ENCODE measurements at regions not wholly inside any gene's neighbourhood (a gene's known extent, or its start where the extent isn't known, plus 50 kb on each side); places are given as distances from the start of the nearest gene placed in this dataset.

- no peak overlapping the region for H3K4me3 ChIP-seq (ENCODE audit: low read length)
- H3K9me2 ChIP-seq (ENCODE audit: insufficient read depth, low read length), result no peaks in the 10 kb centered on the region
- H3K4me2 ChIP-seq (ENCODE audit: low read length), result no peak overlapping the region
- H3K79me2 ChIP-seq (replicated peaks; ENCODE audit: insufficient read depth, low read length), result no peaks in the 10 kb centered on the region
- H2AFZ ChIP-seq (ENCODE audit: low read depth, low read length), result no peak overlapping the region
- TF ChIP-seq EP300 (conservative IDR thresholded peaks at IDR 0.05; ENCODE audit: poor library complexity, severe bottlenecking) (no peak), POLR2AphosphoS5 (IDR thresholded peaks at IDR 0.05) (no peak), MXI1 (conservative IDR thresholded peaks at IDR 0.05; ENCODE audit: poor library complexity, severe bottlenecking) (no peak), TAF1 (IDR thresholded peaks at IDR 0.05; ENCODE audit: low read depth) (no peak), CTCF (IDR thresholded peaks at IDR 0.05; ENCODE audit: poor library complexity, severe bottlenecking) (no peak), SMC3 (conservative IDR thresholded peaks at IDR 0.05; ENCODE audit: poor library complexity) (no peak), REST (IDR thresholded peaks at IDR 0.05; ENCODE audit: borderline replicate concordance) (no peak), EZH2 (IDR thresholded peaks at IDR 0.05; ENCODE audit: borderline replicate concordance, insufficient read depth, low read length, poor library complexity, severe bottlenecking) (no peak), RAD21 (conservative IDR thresholded peaks at IDR 0.05) (no peak)
- no peaks in the 10 kb centered on the region for H3K27me3 ChIP-seq (ENCODE audit: insufficient read depth, low read depth, low read length)
- no peaks in the 10 kb centered on the region for H3K9me3 ChIP-seq (ENCODE audit: low read length)
- H3K36me3 ChIP-seq (ENCODE audit: insufficient read depth, low read length), result no peaks in the 10 kb centered on the region
- no peaks in the 10 kb centered on the region for H4K20me1 ChIP-seq (ENCODE audit: insufficient read depth)
- no peak overlapping the region for H3K27ac ChIP-seq (ENCODE audit: low read length)
- H3K9ac ChIP-seq (ENCODE audit: low read length), result no peak overlapping the region
- no peaks in the 10 kb centered on the region for H3F3A ChIP-seq (ENCODE audit: insufficient read depth, low read length, poor library complexity, severe bottlenecking)
These were observed 352.9 kb downstream of the CYRIA start for GRCh38 chr2:16312771-16313170.

GRCh38 chr2:16311521-16312440 lies 353.9 kb downstream of the CYRIA start:
- Histone ChIP-seq H3K9ac (ENCODE audit: low read length) (no peak overlapping the region), H3K36me3 (ENCODE audit: insufficient read depth, low read length) (no peaks in the 10 kb centered on the region), H3K79me2 (replicated peaks; ENCODE audit: insufficient read depth, low read length) (no peaks in the 10 kb centered on the region), H4K20me1 (ENCODE audit: insufficient read depth) (no peaks in the 10 kb centered on the region), H3K4me3 (ENCODE audit: low read length) (no peak overlapping the region), H3K27me3 (ENCODE audit: insufficient read depth, low read depth, low read length) (no peaks in the 10 kb centered on the region), H3K4me2 (ENCODE audit: low read length) (no peak overlapping the region), H3F3A (ENCODE audit: insufficient read depth, low read length, poor library complexity, severe bottlenecking) (no peaks in the 10 kb centered on the region), H3K9me2 (ENCODE audit: insufficient read depth, low read length) (no peaks in the 10 kb centered on the region), H3K9me3 (ENCODE audit: low read length) (no peaks in the 10 kb centered on the region), H2AFZ (ENCODE audit: low read depth, low read length) (no peak overlapping the region), H3K27ac (ENCODE audit: low read length) (no peak overlapping the region)
- TF ChIP-seq EZH2 (IDR thresholded peaks at IDR 0.05; ENCODE audit: borderline replicate concordance, insufficient read depth, low read length, poor library complexity, severe bottlenecking), result no peak
- TF ChIP-seq EP300 (conservative IDR thresholded peaks at IDR 0.05; ENCODE audit: poor library complexity, severe bottlenecking), result no peak
- no peak for TF ChIP-seq REST (IDR thresholded peaks at IDR 0.05; ENCODE audit: borderline replicate concordance)
- no peak for TF ChIP-seq MXI1 (conservative IDR thresholded peaks at IDR 0.05; ENCODE audit: poor library complexity, severe bottlenecking)
- TF ChIP-seq TAF1 (IDR thresholded peaks at IDR 0.05; ENCODE audit: low read depth), result no peak
- no peak for TF ChIP-seq SMC3 (conservative IDR thresholded peaks at IDR 0.05; ENCODE audit: poor library complexity)
- no peak for TF ChIP-seq POLR2AphosphoS5 (IDR thresholded peaks at IDR 0.05)
- no peak for TF ChIP-seq RAD21 (conservative IDR thresholded peaks at IDR 0.05)
